Hepatocyte (in vitro differentiated cells): ENCODE measurements at regions not wholly inside any gene's neighbourhood (a gene's known extent, or its start where the extent isn't known, plus 50 kb on each side); places are given as distances from the start of the nearest gene placed in this dataset.
"Not testable (repeated sequence)": the region's sequence is repeated elsewhere in the genome, so short reads cannot be mapped to it uniquely, and the experiment has no call there.

Source experiments
- DNase-seq: peaks from one replicate; pipeline ENCODE4 v3.0.0-alpha.2; 2016; ENCODE audit warnings: low spot score
- H2AFZ ChIP-seq: fragments of 200-600 bp; sonication (generic); 2 replicates; pipeline ENCODE4 v1.6.0; 2016; ENCODE audit warnings: antibody characterized with exemption, mild to moderate bottlenecking
- H3K27ac ChIP-seq: fragments of 200-600 bp; sonication (generic); 2 replicates; pipeline ENCODE4 v1.5.1; 2016; ENCODE audit warnings: mild to moderate bottlenecking
- H3K27me3 ChIP-seq: fragments of 200-600 bp; sonication (generic); 2 replicates; pipeline ENCODE4 v1.6.1; 2016
- H3K36me3 ChIP-seq: fragments of 200-600 bp; sonication (generic); replicated peaks from 2 replicates; pipeline ENCODE4 v1.5.1; 2016; ENCODE audit warnings: low read depth; ENCODE audit not compliant: insufficient read depth
- H3K4me1 ChIP-seq: fragments of 200-600 bp; sonication (generic); 2 replicates; pipeline ENCODE4 v1.5.1; 2016; ENCODE audit warnings: mild to moderate bottlenecking, moderate library complexity; ENCODE audit not compliant: insufficient read depth
- H3K4me2 ChIP-seq: fragments of 200-600 bp; sonication (generic); 2 replicates; pipeline ENCODE4 v1.6.0; 2016
- H3K4me3 ChIP-seq: fragments of 200-600 bp; sonication (generic); 2 replicates; pipeline ENCODE4 v1.5.1; 2016; ENCODE audit warnings: mild to moderate bottlenecking
- H3K79me2 ChIP-seq: fragments of 200-600 bp; sonication (generic); 2 replicates; pipeline ENCODE4 v1.6.0; 2017; ENCODE audit warnings: mild to moderate bottlenecking
- H3K9me2 ChIP-seq: fragments of 200-600 bp; sonication (generic); replicated peaks from 2 replicates; pipeline ENCODE4 v1.6.0; 2017; ENCODE audit warnings: mild to moderate bottlenecking; ENCODE audit not compliant: insufficient read depth
- H3K9me3 ChIP-seq: fragments of 200-600 bp; sonication (generic); 2 replicates; pipeline ENCODE4 v1.5.1; 2016; ENCODE audit warnings: low read depth, mild to moderate bottlenecking
- H4K20me1 ChIP-seq: fragments of 200-600 bp; sonication (generic); 2 replicates; pipeline ENCODE4 v1.6.0; 2016; ENCODE audit warnings: mild to moderate bottlenecking; ENCODE audit not compliant: insufficient read depth, poor library complexity, severe bottlenecking
- EZH2 ChIP-seq: fragments of 200-600 bp; sonication (generic); IDR thresholded peaks from 2 replicates; pipeline ENCODE4 v1.6.1; 2016; ENCODE audit warnings: antibody characterized with exemption, mild to moderate bottlenecking, borderline replicate concordance
- EZH2phosphoT487 ChIP-seq: fragments of 200-600 bp; sonication (generic); IDR thresholded peaks from one replicate; pipeline ENCODE4 v1.6.1; 2018; ENCODE audit warnings: antibody characterized with exemption, mild to moderate bottlenecking, low read depth, moderate library complexity; ENCODE audit not compliant: unreplicated experiment, severe bottlenecking
- WGBS: methylation state at CpG from one replicate; pipeline ENCODE4 v1.1.6; 2016; ENCODE audit warnings: low lambda C conversion rate; ENCODE audit errors: missing lambda C conversion rate; 5-methylcytosine and 5-hydroxymethylcytosine counted together
- TF ChIP-seq, protein P1 (sequence below): fragments of 200-600 bp; sonication (generic); IDR thresholded peaks from 2 replicates; pipeline ENCODE4 v1.5.1; 2016; ENCODE audit warnings: antibody characterized with exemption, mild to moderate bottlenecking; ENCODE audit not compliant: poor library complexity

DNA sequence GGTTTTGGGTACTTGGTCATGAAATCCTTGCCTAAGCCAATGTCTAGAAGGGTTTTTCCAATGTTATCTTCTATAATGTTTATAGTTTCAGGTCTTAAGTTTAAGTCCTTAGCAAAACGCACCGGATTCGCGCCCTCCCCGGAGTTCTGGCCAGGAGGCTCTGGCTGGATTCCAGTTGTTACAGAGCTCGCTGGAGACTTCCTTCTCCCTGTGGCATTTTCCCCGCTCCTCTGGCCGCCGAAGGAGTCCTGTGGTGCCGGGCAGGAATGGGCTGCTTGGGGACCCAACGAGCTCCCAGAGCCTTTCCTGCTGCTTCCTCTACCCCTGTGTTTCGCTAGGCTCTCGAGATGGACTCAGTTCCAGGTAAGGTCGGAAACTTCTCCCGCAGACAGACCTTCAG is 335.9 kb downstream of the AEBP2 start:
- no peak overlapping the region for H3K4me2 ChIP-seq
- H3K4me1 ChIP-seq: peaks cover 5% of the 10 kb centered on the region
- no peaks in the 10 kb centered on the region for H3K9me2 ChIP-seq
- no peaks in the 10 kb centered on the region for H4K20me1 ChIP-seq
- 94% methylated on average over 15 of the region's 15 CpGs for WGBS
- H3K9me3 ChIP-seq: no peaks in the 10 kb centered on the region
- H3K36me3 ChIP-seq: no peaks in the 10 kb centered on the region
- no peak for TF ChIP-seq EZH2
- no peak for TF ChIP-seq EZH2phosphoT487
- TF ChIP-seq, protein P1, sequence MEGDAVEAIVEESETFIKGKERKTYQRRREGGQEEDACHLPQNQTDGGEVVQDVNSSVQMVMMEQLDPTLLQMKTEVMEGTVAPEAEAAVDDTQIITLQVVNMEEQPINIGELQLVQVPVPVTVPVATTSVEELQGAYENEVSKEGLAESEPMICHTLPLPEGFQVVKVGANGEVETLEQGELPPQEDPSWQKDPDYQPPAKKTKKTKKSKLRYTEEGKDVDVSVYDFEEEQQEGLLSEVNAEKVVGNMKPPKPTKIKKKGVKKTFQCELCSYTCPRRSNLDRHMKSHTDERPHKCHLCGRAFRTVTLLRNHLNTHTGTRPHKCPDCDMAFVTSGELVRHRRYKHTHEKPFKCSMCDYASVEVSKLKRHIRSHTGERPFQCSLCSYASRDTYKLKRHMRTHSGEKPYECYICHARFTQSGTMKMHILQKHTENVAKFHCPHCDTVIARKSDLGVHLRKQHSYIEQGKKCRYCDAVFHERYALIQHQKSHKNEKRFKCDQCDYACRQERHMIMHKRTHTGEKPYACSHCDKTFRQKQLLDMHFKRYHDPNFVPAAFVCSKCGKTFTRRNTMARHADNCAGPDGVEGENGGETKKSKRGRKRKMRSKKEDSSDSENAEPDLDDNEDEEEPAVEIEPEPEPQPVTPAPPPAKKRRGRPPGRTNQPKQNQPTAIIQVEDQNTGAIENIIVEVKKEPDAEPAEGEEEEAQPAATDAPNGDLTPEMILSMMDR: no peak
- H2AFZ ChIP-seq: no peak overlapping the region
- no peaks in the 10 kb centered on the region for H3K27me3 ChIP-seq
- no peak for DNase-seq
- no peak overlapping the region for H3K27ac ChIP-seq
- no peaks in the 10 kb centered on the region for H3K79me2 ChIP-seq
- H3K4me3 ChIP-seq: no peak overlapping the region

DNA sequence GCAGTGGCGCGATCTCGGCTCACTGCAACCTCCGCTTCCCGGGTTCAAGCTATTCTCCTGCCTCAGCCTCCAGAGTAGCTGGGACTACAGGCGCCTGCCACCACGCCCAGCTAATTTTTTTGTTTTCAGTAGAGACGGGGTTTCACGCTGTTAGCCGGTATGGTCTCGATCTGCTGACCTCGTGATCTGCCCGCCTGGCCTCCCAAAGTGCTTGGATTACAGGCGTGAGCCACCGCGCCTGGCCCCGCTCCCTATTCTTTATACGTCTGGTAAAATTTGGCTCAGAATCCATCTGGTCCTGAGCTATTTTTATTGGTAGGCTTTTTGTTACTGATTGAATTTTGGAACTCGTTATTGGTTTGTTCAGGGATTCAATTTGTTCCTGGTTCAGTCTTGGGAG is 336.7 kb downstream of the AEBP2 start:
- H3K9me2 ChIP-seq, H3K79me2 ChIP-seq, H3K4me3 ChIP-seq, H3K9me3 ChIP-seq, H3K4me1 ChIP-seq, DNase-seq, H3K36me3 ChIP-seq, H3K27me3 ChIP-seq, H3K4me2 ChIP-seq, H4K20me1 ChIP-seq, H2AFZ ChIP-seq, H3K27ac ChIP-seq: not testable (repeated sequence)
- WGBS: 94% methylated on average over 19 of the region's 19 CpGs

DNA sequence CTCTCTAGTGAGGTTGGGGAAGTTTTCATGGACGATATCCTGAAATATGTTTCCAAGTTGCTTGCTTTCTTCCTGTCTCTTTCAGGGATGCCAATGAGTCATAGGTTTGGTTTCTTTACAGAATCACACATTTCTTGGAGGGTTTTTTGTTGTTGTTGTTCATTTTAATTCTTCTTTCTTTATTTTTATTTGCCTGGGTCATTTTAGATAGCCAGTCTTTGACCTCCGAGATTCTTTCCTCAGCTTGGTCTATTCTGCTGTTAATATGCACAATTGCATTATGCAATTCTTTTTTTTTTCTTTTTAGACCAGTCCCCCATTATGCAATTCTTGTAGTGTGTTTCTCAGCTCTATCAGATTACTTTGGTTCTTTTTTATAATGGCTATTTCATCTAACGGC is 338.9 kb downstream of the AEBP2 start:
- no peak for DNase-seq
- no peaks in the 10 kb centered on the region for H4K20me1 ChIP-seq
- TF ChIP-seq EZH2phosphoT487 (no peak), EZH2 (no peak)
- TF ChIP-seq, protein P1: no peak
- no peaks in the 10 kb centered on the region for H3K9me2 ChIP-seq
- H3K9me3 ChIP-seq: no peaks in the 10 kb centered on the region
- H3K79me2 ChIP-seq: no peaks in the 10 kb centered on the region
- WGBS: 59% methylated on average over 3 of the region's 3 CpGs
- H2AFZ ChIP-seq: no peak overlapping the region
- H3K36me3 ChIP-seq: no peaks in the 10 kb centered on the region
- H3K4me2 ChIP-seq: no peak overlapping the region
- no peaks in the 10 kb centered on the region for H3K27me3 ChIP-seq
- peaks cover 5% of the 10 kb centered on the region for H3K4me1 ChIP-seq
- H3K4me3 ChIP-seq: no peak overlapping the region
- no peak overlapping the region for H3K27ac ChIP-seq

DNA sequence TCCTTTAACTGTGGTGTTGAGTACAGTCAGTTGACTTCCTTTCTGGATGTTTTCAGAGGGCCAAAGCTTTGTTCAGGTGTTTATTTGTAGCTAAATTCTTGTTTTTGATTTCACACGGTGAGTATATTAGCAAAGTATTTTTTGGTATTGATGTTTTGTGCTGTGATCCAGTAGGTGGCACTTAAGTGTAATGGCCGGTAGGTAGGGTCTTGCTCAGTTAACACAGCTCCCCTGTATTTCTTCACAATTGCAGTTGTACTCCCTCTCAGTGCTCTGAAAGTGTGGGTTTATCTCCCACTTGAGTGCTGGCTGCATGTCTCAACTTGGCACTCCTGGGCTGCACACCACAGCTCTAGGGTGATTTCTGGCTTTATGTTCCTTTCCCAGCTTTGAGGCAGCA is 339.5 kb downstream of the AEBP2 start:
- TF ChIP-seq, protein P1: no peak
- TF ChIP-seq EZH2phosphoT487: no peak
- no peak for TF ChIP-seq EZH2
- Histone ChIP-seq H3K27me3 (no peaks in the 10 kb centered on the region), H2AFZ (no peak overlapping the region), H3K27ac (no peak overlapping the region), H4K20me1 (no peaks in the 10 kb centered on the region), H3K9me3 (no peaks in the 10 kb centered on the region), H3K4me2 (no peak overlapping the region), H3K4me1 (peaks cover 5% of the 10 kb centered on the region), H3K36me3 (no peaks in the 10 kb centered on the region), H3K9me2 (no peaks in the 10 kb centered on the region), H3K79me2 (no peaks in the 10 kb centered on the region), H3K4me3 (no peak overlapping the region)
- DNase-seq: no peak
- WGBS: 70% methylated on average over 2 of the region's 2 CpGs
